HG03354 (cell line): ENCODE measurements at regions not wholly inside any gene's neighbourhood (a gene's known extent, or its start where the extent isn't known, plus 50 kb on each side); places are given as distances from the start of the nearest gene placed in this dataset.

ENCODE experiments used
- ATAC-seq: cut with Tn5 transposase; IDR thresholded peaks from one replicate; pipeline ENCODE4 v1.9.1; 2021; ENCODE audit warnings: mild to moderate bottlenecking; ENCODE audit not compliant: unreplicated experiment, poor library complexity, severe bottlenecking

GRCh38 chr2:165033402-165033801 lies 78.1 kb upstream of the SLC38A11 start:
- ATAC-seq, result no peak

DNA sequence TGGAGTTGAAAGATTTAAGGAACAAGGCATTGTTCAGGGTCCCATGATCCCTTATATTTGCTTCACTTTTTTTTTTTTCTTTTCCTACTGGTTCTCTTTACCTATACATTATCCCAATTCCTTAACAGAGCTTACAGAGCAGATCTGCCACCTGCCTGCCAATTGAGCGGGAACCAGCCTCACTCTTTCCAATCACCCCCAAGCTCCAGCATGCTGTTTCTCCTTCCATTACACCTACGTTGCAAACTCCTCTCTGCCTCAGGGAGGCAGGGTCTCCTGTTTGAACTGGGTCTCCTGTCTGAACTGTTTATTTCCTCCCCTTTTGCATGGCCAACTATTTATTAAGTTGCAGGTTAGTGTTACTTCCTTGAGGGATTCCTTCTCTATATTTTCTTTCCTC lies 77.2 kb upstream of the SLC38A11 start:
- ATAC-seq, result no peak

GRCh38 chr2:165024199-165024598 lies 68.9 kb upstream of the SLC38A11 start:
- no peak for ATAC-seq

GRCh38 chr2:165022781-165023180 lies 67.5 kb upstream of the SLC38A11 start:
- no peak for ATAC-seq

DNA sequence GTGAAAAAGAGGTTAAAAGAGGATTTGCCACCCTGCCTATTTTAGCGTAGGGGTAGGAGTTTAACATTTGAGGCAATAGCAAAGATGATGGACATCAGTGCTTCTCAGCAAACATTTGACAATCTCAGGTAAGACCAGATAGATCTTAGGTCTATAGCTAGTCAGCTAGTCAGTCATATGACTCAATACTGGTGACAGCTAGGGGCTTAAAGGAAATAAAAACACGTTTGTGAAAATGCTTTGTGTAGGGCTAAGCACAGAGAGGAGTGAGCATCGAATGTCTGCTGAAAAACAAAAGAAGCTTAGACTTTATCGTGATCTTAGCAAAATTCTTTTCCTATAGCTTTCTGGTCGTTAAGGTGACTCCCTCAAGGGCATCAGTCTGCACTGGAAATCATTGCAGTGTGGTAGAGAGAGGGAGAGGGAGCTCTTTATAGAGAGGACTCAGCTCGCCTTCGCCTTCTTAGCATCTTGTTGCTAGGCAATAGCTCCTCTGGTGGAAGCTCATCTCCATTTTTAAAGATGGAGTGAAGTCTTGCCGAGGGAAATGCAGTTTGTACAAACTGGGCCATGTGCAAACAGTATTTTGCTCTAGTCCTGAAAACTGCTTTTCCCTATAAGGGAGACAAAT lies 62.8 kb upstream of the SLC38A11 start:
- no peak for ATAC-seq

GRCh38 chr2:165016772-165017411 lies 61.6 kb upstream of the SLC38A11 start:
- ATAC-seq, result peak; percentile 76

DNA sequence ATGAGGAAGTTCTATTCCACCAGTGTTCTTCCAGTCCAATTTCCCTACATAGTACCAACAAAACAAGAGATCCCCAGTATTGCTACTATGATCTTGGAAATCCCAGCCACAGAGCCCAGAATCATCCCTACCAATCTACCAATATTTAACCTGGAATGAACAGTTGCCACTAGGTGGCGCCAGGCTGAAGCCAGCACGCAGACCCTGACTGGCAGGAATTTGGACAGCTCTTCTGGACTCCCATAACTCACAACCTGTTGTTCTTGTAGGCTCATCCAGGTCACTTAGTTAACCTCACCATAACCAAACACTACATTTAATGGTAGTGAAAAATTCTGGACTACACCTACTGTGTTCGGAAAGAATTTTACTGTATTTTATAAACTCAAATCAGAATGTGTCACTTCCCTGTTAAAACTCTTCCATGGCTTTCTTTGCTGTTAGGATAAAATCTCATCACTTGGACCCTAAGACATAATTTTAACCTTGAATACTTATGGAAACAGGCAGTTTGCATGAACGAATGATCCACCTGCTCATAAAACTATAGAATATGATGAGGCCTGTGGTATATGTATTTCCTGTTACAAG lies 59.8 kb upstream of the SLC38A11 start:
- peak; percentile 81 for ATAC-seq

DNA sequence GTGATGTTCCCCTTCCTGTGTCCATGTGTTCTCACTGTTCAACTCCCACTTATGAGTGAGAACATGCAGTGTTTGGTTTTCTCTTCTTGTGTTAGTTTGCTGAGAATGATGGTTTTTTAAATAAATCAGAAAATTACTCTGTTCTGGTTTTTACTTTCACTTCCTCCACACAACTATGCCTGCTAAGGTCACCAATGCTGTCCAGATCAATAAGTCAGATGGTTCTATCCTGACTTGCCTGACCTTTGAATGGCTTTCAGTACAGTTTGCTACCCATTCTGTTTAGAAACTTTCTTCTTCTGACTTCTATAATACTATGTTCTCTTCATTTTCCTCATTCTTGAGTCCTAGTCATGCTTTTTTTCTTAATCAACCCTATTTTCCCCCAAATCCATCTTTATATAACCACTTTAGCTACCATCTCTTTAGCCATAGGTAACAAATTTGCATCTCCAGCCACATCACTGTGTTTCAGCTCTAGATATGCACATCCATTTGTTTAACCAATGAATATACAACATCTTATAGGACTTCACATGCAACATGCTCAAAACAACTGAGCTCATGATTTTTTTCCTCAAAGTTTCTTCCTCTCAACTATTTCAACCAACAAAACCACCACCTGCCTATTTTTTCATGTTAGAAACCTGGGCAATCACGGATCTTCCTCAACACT lies 58.8 kb upstream of the SLC38A11 start:
- no peak for ATAC-seq

- no peak for ATAC-seq
Measured at GRCh38 chr2:165011199-165011598, 55.9 kb upstream of the SLC38A11 start.

DNA sequence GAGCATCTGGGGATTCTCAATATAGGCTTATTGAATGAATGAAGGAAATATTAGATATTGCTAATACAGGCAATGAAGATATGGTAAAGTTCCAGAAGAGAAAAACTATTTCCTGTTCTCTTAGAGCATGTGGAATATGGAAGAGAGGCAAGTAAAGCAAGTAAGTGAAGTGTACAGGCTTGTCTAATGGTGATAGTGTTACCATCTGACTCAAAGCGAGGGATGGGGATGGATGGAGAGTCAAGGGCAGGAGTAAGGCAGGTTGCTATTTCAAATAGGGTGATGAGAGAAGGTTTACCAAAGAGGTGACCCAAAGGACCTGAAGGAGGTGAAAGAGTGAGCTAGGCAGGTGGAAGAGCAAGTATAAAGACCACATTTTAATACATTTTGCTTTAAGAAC lies 55.2 kb upstream of the SLC38A11 start:
- ATAC-seq, result no peak

DNA sequence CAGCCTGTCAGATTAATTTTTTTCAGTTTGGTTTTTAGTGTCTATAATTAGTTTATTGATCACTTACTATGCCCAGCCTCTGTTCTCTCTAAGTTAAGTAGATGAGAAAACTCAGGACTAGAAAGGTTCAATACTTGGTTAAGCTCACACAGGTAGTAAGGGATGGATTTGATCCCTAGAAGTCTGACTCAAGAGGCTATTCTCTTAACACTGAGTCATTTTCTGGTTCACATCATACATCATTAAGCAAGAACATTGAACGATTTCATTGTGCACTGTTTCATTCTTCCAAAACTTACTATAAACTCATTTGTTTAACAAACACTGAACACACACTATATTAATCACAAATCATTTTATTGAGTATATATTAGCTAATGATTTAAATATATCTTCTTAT lies 54.1 kb upstream of the SLC38A11 start:
- ATAC-seq, result no peak

DNA sequence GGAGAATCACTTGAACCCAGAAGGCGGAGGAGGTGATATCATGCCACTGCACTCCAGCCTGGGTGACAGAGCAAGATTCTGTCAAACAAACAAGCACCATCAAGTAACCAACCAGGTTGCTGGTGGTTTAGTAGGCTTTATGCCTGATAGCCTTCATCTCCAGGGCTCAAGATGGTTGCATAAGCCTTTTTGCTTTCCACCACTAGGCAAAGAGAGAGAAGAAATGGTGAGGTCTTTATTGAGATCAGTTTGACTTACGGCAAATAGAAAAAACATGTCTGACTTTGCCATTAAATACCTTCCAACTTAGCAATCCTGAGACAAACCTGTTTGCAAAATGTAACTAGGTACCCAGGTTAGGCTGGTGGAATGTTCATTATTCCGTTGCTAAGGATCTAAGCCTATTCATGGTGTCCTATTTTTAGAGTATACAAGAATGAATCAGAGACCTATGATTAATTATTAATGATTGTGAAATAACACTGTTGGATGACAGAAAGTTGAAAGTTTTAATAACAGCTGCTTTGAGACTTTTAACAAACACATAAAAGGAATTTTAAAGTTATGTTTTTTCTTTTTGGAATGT lies 53.5 kb upstream of the SLC38A11 start:
- ATAC-seq, result no peak

GRCh38 chr2:165007161-165007744 lies 51.9 kb upstream of the SLC38A11 start:
- ATAC-seq, result no peak
